NCI-H1417 (cell line): ENCODE measurements at regions not wholly inside any gene's neighbourhood (a gene's known extent, or its start where the extent isn't known, plus 50 kb on each side); places are given as distances from the start of the nearest gene placed in this dataset.
"Not testable (repeated sequence)": the region's sequence is repeated elsewhere in the genome, so short reads cannot be mapped to it uniquely, and the experiment has no call there.

Source experiments
- DNase-seq, 3 experiments: peaks; one replicate each; lab custom pipeline; 2025; lab: John Stamatoyannopoulos, UW

GRCh38 chr1:66460776-66461175 lies 73.2 kb upstream of the SGIP1 start:
- no peak for DNase-seq

GRCh38 chr1:66462313-66462712 lies 71.6 kb upstream of the SGIP1 start:
- no peak for DNase-seq

- no peak for DNase-seq
Observed at GRCh38 chr1:66464351-66464750, 69.6 kb upstream of the SGIP1 start.

GRCh38 chr1:66464802-66465201 lies 69.2 kb upstream of the SGIP1 start:
- no peak for DNase-seq

GRCh38 chr1:66466695-66467094 lies 67.3 kb upstream of the SGIP1 start:
- DNase-seq: not testable (repeated sequence)

GRCh38 chr1:66468722-66469121 lies 65.2 kb upstream of the SGIP1 start:
- DNase-seq: peak in 1 of 3 experiments; percentile 16

- no peak for DNase-seq
Observed at GRCh38 chr1:66475940-66476339, 58.0 kb upstream of the SGIP1 start.

GRCh38 chr1:66476774-66477173 lies 57.2 kb upstream of the SGIP1 start:
- no peak for DNase-seq

- DNase-seq: no peak
Observed at GRCh38 chr1:66478116-66478515, 55.8 kb upstream of the SGIP1 start.

- DNase-seq: peak in 2 of 3 experiments; percentile 55 to 77
Observed at GRCh38 chr1:66480162-66480561, 53.8 kb upstream of the SGIP1 start.

GRCh38 chr1:66481215-66481614 lies 52.7 kb upstream of the SGIP1 start:
- DNase-seq: peak; percentile 14 to 83 (median 57)
